ENCODE measurements at regions not wholly inside any gene's neighbourhood (a gene's known extent, or its start where the extent isn't known, plus 50 kb on each side); places are given as distances from the start of the nearest gene placed in this dataset.

- no peak overlapping the region for H3K4me3 Mint-ChIP-seq
- no peaks in the 10 kb centered on the region for H3K36me3 Mint-ChIP-seq (ENCODE audit: low read depth)
- H3K9me3 Mint-ChIP-seq: no peaks in the 10 kb centered on the region
- H3K27me3 Mint-ChIP-seq (ENCODE audit: low read depth): no peaks in the 10 kb centered on the region
- intact Hi-C loops (cut with micrococcal nuclease): no loop called here
- CTCF ChIA-PET: interaction anchor here (0.6 kb wide), 1 partner anchor 322 kb away, joined by 4 read pairs; no protein-coding TSS in a partner anchor
- no peaks in the 10 kb centered on the region for H3K4me1 Mint-ChIP-seq (ENCODE audit: low read depth)
- DNase-seq: no peak
- no peak overlapping the region for H3K27ac Mint-ChIP-seq
These were observed 180.6 kb upstream of the NPVF start for GRCh38 chr7:25408876-25409275.

- no peak for DNase-seq
- CTCF ChIA-PET: interaction anchor here (0.6 kb wide), 1 partner anchor 313 kb away, joined by 3 read pairs; no protein-coding TSS in a partner anchor
- no peaks in the 10 kb centered on the region for H3K4me1 Mint-ChIP-seq (ENCODE audit: low read depth)
- no peaks in the 10 kb centered on the region for H3K9me3 Mint-ChIP-seq
- no peaks in the 10 kb centered on the region for H3K27me3 Mint-ChIP-seq (ENCODE audit: low read depth)
- H3K27ac Mint-ChIP-seq: no peak overlapping the region
- no peak overlapping the region for H3K4me3 Mint-ChIP-seq
- no peaks in the 10 kb centered on the region for H3K36me3 Mint-ChIP-seq (ENCODE audit: low read depth)
- intact Hi-C loops (cut with micrococcal nuclease): no loop called here
These were observed 181.8 kb upstream of the NPVF start for GRCh38 chr7:25409897-25410636.

DNA sequence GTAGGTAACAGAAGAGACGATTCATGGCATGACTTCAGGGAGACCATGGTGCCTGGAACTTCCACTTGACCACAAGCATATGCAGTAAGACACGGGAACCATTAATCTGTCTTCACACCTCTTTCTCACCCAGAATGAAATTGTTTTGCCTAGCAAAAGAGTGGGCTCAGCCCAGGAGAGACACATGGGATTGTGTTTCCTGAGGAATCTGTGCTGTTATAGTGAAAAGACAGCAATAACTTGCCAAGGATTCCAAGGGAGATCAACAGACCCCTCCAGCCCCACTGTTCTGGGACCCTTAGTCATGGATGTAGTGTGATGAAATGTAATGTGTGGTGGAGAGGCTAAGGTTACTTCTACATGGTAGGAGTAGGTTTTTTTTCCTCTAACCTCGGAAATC lies 192.5 kb upstream of the NPVF start:
- H3K27ac Mint-ChIP-seq: no peak overlapping the region
- H3K4me1 Mint-ChIP-seq (ENCODE audit: low read depth): no peaks in the 10 kb centered on the region
- intact Hi-C loops (cut with micrococcal nuclease): no loop called here
- no peaks in the 10 kb centered on the region for H3K27me3 Mint-ChIP-seq (ENCODE audit: low read depth)
- DNase-seq: no peak
- CTCF ChIA-PET: no interaction called here
- H3K9me3 Mint-ChIP-seq: no peaks in the 10 kb centered on the region
- no peak overlapping the region for H3K4me3 Mint-ChIP-seq
- H3K36me3 Mint-ChIP-seq (ENCODE audit: low read depth): no peaks in the 10 kb centered on the region

- H3K27me3 Mint-ChIP-seq (ENCODE audit: low read depth): no peaks in the 10 kb centered on the region
- intact Hi-C loops (cut with micrococcal nuclease): no loop called here
- no peak overlapping the region for H3K27ac Mint-ChIP-seq
- no peaks in the 10 kb centered on the region for H3K36me3 Mint-ChIP-seq (ENCODE audit: low read depth)
- CTCF ChIA-PET: no interaction called here
- no peak overlapping the region for H3K4me3 Mint-ChIP-seq
- H3K4me1 Mint-ChIP-seq (ENCODE audit: low read depth): peaks cover 6% of the 10 kb centered on the region
- no peaks in the 10 kb centered on the region for H3K9me3 Mint-ChIP-seq
- DNase-seq: no peak
These were observed 195.8 kb upstream of the NPVF start for GRCh38 chr7:25424113-25424512.

GRCh38 chr7:25424855-25425254 lies 196.6 kb upstream of the NPVF start:
- Mint-ChIP-seq H3K4me1 (ENCODE audit: low read depth) (peaks cover 6% of the 10 kb centered on the region), H3K36me3 (ENCODE audit: low read depth) (no peaks in the 10 kb centered on the region), H3K4me3 (no peak overlapping the region), H3K27ac (no peak overlapping the region), H3K9me3 (no peaks in the 10 kb centered on the region), H3K27me3 (ENCODE audit: low read depth) (no peaks in the 10 kb centered on the region)
- intact Hi-C loops (cut with micrococcal nuclease): no loop called here
- CTCF ChIA-PET: no interaction called here
- no peak for DNase-seq

GRCh38 chr7:25427721-25428120 lies 199.4 kb upstream of the NPVF start:
- no peak overlapping the region for H3K4me3 Mint-ChIP-seq
- DNase-seq: no peak
- no peaks in the 10 kb centered on the region for H3K36me3 Mint-ChIP-seq (ENCODE audit: low read depth)
- intact Hi-C loops (cut with micrococcal nuclease): no loop called here
- no peak overlapping the region for H3K27ac Mint-ChIP-seq
- CTCF ChIA-PET: interaction anchor here (1.0 kb wide), 1 partner anchor 10 kb away, joined by 3 read pairs; no protein-coding TSS in a partner anchor
- H3K9me3 Mint-ChIP-seq: no peaks in the 10 kb centered on the region
- no peaks in the 10 kb centered on the region for H3K27me3 Mint-ChIP-seq (ENCODE audit: low read depth)
- peaks cover 6% of the 10 kb centered on the region for H3K4me1 Mint-ChIP-seq (ENCODE audit: low read depth)

DNA sequence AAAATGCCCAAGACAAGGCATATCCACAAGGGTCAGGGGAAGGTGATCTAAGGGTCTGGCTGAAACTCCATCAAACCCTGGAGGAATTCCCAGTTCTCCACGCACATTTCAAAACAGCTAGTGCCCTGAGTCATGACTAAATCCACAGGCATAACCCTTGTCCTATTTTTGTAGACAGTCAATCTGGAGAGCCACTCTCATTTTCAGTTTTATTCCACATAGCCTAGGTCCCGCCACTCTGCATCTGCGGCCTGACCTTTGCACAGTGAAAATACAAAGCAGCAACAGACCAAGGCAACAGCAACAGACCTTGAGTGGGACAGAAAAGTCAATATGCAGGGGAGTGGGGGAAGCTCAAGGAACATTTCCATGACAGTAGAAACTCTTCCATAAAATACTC lies 201.4 kb upstream of the NPVF start:
- DNase-seq: no peak
- H3K4me1 Mint-ChIP-seq (ENCODE audit: low read depth): peaks cover 6% of the 10 kb centered on the region
- no peak overlapping the region for H3K4me3 Mint-ChIP-seq
- intact Hi-C loops (cut with micrococcal nuclease): no loop called here
- H3K27ac Mint-ChIP-seq: no peak overlapping the region
- H3K9me3 Mint-ChIP-seq: no peaks in the 10 kb centered on the region
- no peaks in the 10 kb centered on the region for H3K36me3 Mint-ChIP-seq (ENCODE audit: low read depth)
- CTCF ChIA-PET: no interaction called here
- no peaks in the 10 kb centered on the region for H3K27me3 Mint-ChIP-seq (ENCODE audit: low read depth)

DNA sequence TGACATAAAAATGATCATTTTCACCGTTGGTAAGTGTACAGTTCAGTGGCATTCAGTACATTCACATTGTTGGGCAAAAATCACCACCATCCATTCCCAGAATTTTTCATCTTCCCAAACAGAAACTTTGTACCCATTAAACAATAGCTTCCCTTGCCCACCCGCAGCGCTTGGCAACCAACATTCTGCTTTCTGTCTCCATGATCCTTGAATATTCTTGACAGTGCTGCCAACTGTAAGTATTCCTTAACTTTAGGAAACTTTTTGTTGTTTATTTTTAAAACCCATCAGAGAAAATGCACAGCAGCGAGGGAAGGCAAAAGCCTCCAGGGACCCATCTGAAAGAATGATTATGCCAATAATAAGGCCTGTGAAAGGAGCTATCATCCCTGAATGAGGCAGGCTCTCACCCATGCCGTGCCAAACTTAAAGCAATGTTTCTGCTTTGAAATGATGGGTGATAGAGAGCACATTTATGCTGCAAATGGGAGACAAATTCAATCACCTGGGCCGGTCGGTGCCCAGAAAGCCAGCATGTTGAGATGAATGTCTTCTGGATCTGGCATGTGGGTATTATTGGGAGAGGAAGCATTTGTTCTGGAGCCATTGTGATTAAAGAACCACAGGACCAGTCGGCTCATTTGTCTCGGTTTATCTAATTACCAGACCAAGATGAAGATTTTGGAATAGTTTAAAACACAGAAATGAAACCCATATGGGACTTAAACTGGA lies 202.1 kb upstream of the NPVF start:
- Mint-ChIP-seq H3K36me3 (ENCODE audit: low read depth) (no peaks in the 10 kb centered on the region), H3K4me1 (ENCODE audit: low read depth) (peaks cover 6% of the 10 kb centered on the region), H3K27ac (no peak overlapping the region), H3K4me3 (no peak overlapping the region), H3K27me3 (ENCODE audit: low read depth) (no peaks in the 10 kb centered on the region), H3K9me3 (no peaks in the 10 kb centered on the region)
- intact Hi-C loops (cut with micrococcal nuclease): no loop called here
- no peak for DNase-seq
- CTCF ChIA-PET: no interaction called here

- CTCF ChIA-PET: no interaction called here
- H3K4me1 Mint-ChIP-seq (ENCODE audit: low read depth): peaks cover 6% of the 10 kb centered on the region
- intact Hi-C loops (cut with micrococcal nuclease): no loop called here
- peaks cover 2% of the 10 kb centered on the region for H3K27me3 Mint-ChIP-seq (ENCODE audit: low read depth)
- no peaks in the 10 kb centered on the region for H3K9me3 Mint-ChIP-seq
- no peak overlapping the region for H3K4me3 Mint-ChIP-seq
- H3K36me3 Mint-ChIP-seq (ENCODE audit: low read depth): no peaks in the 10 kb centered on the region
- H3K27ac Mint-ChIP-seq: no peak overlapping the region
- DNase-seq: no peak
These were observed 203.7 kb upstream of the NPVF start for GRCh38 chr7:25431956-25432450.

DNA sequence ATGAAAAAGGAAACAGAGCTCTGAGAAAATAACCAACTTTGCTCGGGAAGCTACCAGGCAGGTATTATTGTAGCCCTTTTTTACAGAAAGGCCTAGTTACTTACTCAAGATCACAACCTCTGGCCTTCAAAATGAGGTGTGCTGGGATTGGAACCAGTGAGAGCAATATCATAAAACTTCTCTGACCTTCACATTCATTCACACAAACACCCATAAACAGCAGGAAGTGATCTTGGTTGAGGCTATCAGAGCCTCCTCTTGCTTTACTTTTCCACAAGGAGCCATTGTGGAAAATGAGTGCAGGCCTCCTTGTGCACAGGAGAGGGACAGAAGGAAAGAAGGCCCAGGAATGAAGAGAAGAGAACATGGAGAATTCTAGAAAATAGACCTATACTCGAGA lies 204.5 kb upstream of the NPVF start:
- DNase-seq: no peak
- H3K27ac Mint-ChIP-seq: no peak overlapping the region
- no peaks in the 10 kb centered on the region for H3K36me3 Mint-ChIP-seq (ENCODE audit: low read depth)
- intact Hi-C loops (cut with micrococcal nuclease): no loop called here
- H3K4me1 Mint-ChIP-seq (ENCODE audit: low read depth): peaks cover 4% of the 10 kb centered on the region
- H3K4me3 Mint-ChIP-seq: no peak overlapping the region
- no peaks in the 10 kb centered on the region for H3K9me3 Mint-ChIP-seq
- CTCF ChIA-PET: no interaction called here
- peaks cover 2% of the 10 kb centered on the region for H3K27me3 Mint-ChIP-seq (ENCODE audit: low read depth)

DNA sequence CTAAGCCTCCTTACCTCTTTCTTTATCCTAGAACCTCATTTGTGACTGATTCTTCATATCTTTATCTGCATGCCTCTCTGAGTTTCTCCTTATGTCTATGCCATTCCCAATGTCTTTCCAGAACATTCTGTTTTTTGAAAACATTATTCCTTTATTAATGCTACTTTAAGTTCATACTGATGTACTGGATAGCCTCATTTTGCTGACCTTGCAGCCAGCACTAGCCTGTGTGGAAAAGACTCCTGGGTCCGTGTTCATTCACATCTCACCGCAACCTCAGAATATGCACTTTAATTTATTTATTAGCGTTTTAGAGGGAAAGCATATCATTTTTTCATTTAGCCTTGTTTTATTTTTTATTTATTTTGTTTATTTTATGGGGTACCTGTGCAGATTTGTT lies 208.1 kb upstream of the NPVF start:
- peaks cover 10% of the 10 kb centered on the region for H3K9me3 Mint-ChIP-seq
- CTCF ChIA-PET: no interaction called here
- intact Hi-C loops (cut with micrococcal nuclease): no loop called here
- no peak overlapping the region for H3K27ac Mint-ChIP-seq
- H3K36me3 Mint-ChIP-seq (ENCODE audit: low read depth): peaks cover 3% of the 10 kb centered on the region
- H3K4me3 Mint-ChIP-seq: no peak overlapping the region
- H3K27me3 Mint-ChIP-seq (ENCODE audit: low read depth): peaks cover 12% of the 10 kb centered on the region
- no peak for DNase-seq
- no peaks in the 10 kb centered on the region for H3K4me1 Mint-ChIP-seq (ENCODE audit: low read depth)

DNA sequence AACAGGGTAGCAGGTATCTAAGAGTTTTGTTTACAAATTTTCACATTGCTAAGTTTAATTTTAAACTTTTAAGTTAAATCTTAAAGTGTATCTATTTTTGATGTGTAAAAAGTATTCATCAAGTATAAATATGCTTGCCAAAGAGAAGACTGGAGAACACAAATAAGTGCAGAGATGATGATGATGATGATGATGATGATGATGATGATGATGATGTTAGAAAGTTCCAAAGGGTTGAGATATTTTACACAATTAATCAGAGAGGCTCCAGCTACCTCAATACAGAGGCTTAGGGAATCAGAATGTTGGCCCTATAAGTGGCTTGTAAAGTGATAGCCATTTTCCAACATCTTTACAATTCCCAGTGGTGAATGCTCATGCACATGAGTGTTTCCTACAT lies 209.0 kb upstream of the NPVF start:
- intact Hi-C loops (cut with micrococcal nuclease): no loop called here
- no peak overlapping the region for H3K4me3 Mint-ChIP-seq
- peaks cover 3% of the 10 kb centered on the region for H3K36me3 Mint-ChIP-seq (ENCODE audit: low read depth)
- CTCF ChIA-PET: interaction anchor here (1.2 kb wide), 1 partner anchor 45 kb away, joined by 7 read pairs; no protein-coding TSS in a partner anchor
- H3K4me1 Mint-ChIP-seq (ENCODE audit: low read depth): no peaks in the 10 kb centered on the region
- no peak for DNase-seq
- H3K9me3 Mint-ChIP-seq: peaks cover 18% of the 10 kb centered on the region
- H3K27me3 Mint-ChIP-seq (ENCODE audit: low read depth): peaks cover 12% of the 10 kb centered on the region
- no peak overlapping the region for H3K27ac Mint-ChIP-seq

- intact Hi-C loops (cut with micrococcal nuclease): no loop called here
- H3K4me3 Mint-ChIP-seq: no peak overlapping the region
- no peaks in the 10 kb centered on the region for H3K4me1 Mint-ChIP-seq (ENCODE audit: low read depth)
- no peak overlapping the region for H3K27ac Mint-ChIP-seq
- H3K27me3 Mint-ChIP-seq (ENCODE audit: low read depth): peaks cover 6% of the 10 kb centered on the region
- CTCF ChIA-PET: interaction anchor here (0.6 kb wide), 1 partner anchor 18 kb away, joined by 4 read pairs; no protein-coding TSS in a partner anchor
- peaks cover 10% of the 10 kb centered on the region for H3K36me3 Mint-ChIP-seq (ENCODE audit: low read depth)
- H3K9me3 Mint-ChIP-seq: peaks cover 28% of the 10 kb centered on the region
- DNase-seq: no peak
These were observed 216.7 kb upstream of the NPVF start for GRCh38 chr7:25444991-25445390.

All from activated naive CD4-positive, alpha-beta T cell treated with anti-CD3 and anti-CD28 coated beads for 36 hours (primary cell).